Cardiac fibroblast (primary cell): ENCODE measurements at regions not wholly inside any gene's neighbourhood (a gene's known extent, or its start where the extent isn't known, plus 50 kb on each side); places are given as distances from the start of the nearest gene placed in this dataset.

ENCODE experiments used
- DNase-seq, 2 donors: peaks; one replicate each; pipeline versions ENCODE4 v3.0.0 to v3.0.0-alpha.2; 2010; ENCODE audit warnings: low read depth in 2 of 2
- H3K4me3 ChIP-seq, 2 donors: replicated peaks in 1 of 2; 1 replicate in 1 of 2; 2 replicates in 1 of 2; pipeline ENCODE4 v1.5.1; 2011; ENCODE audit warnings: low read depth in 2 of 2, low read length in 2 of 2, mild to moderate bottlenecking in 2 of 2, moderate library complexity in 1 of 2
- CTCF ChIP-seq: IDR thresholded peaks from one replicate; pipeline ENCODE4 v1.5.1; 2011; ENCODE audit warnings: low read depth, mild to moderate bottlenecking, low read length, inconsistent platforms

GRCh38 chr2:78290581-78291214 lies 734.8 kb upstream of the REG3G start:
- no peak for TF ChIP-seq CTCF
- no peak for DNase-seq
- no peak overlapping the region for H3K4me3 ChIP-seq

GRCh38 chr2:78293768-78294167 lies 731.7 kb upstream of the REG3G start:
- DNase-seq, result no peak
- H3K4me3 ChIP-seq, result no peak overlapping the region
- no peak for TF ChIP-seq CTCF

- no peak for TF ChIP-seq CTCF
- DNase-seq, result no peak
- no peak overlapping the region for H3K4me3 ChIP-seq
Observed at GRCh38 chr2:78301166-78301789, 724.2 kb upstream of the REG3G start.

GRCh38 chr2:78304678-78305077 lies 720.8 kb upstream of the REG3G start:
- no peak overlapping the region for H3K4me3 ChIP-seq
- no peak for DNase-seq
- TF ChIP-seq CTCF, result no peak

GRCh38 chr2:78309460-78309859 lies 716.0 kb upstream of the REG3G start:
- no peak for TF ChIP-seq CTCF
- H3K4me3 ChIP-seq, result no peak overlapping the region
- DNase-seq, result no peak

- no peak for DNase-seq
- no peak for TF ChIP-seq CTCF
- no peak overlapping the region for H3K4me3 ChIP-seq
Observed at GRCh38 chr2:78315368-78315767, 710.1 kb upstream of the REG3G start.

- no peak for TF ChIP-seq CTCF
- no peak overlapping the region for H3K4me3 ChIP-seq
- DNase-seq, result no peak
Observed at GRCh38 chr2:78318275-78318674, 707.2 kb upstream of the REG3G start.
